Activated naive CD4-positive, alpha-beta T cell treated with anti-CD3 and anti-CD28 coated beads, Interleukin-2, amount 50 U/mL, for 72 hours (primary cell): ENCODE measurements at regions not wholly inside any gene's neighbourhood (a gene's known extent, or its start where the extent isn't known, plus 50 kb on each side); places are given as distances from the start of the nearest gene placed in this dataset.

Source experiments
- ATAC-seq, 2 donors: fragments of 150-1000 bp; cut with Tn5 transposase; 2 replicates each; pipeline ENCODE4 v1.10.0; 2021; ENCODE audit warnings: mild to moderate bottlenecking in 2 of 2, moderate library complexity in 2 of 2
- DNase-seq, 2 donors: peaks; one replicate each; pipeline ENCODE4 v3.0.0; 2021 to 2022; ENCODE audit warnings: low spot score in 2 of 2
- H3K27ac Mint-ChIP-seq, 2 donors: one replicate each; pipeline ENCODE4 v1.8.0; 2022; ENCODE audit warnings: mild to moderate bottlenecking in 2 of 2, mixed read lengths in 2 of 2
- H3K36me3 Mint-ChIP-seq, 2 donors: one replicate each; pipeline ENCODE4 v1.8.0; 2022; ENCODE audit warnings: mixed read lengths in 2 of 2
- H3K9me3 Mint-ChIP-seq, 2 donors: one replicate each; pipeline ENCODE4 v1.8.0; 2022; ENCODE audit warnings: mixed read lengths in 2 of 2

DNA sequence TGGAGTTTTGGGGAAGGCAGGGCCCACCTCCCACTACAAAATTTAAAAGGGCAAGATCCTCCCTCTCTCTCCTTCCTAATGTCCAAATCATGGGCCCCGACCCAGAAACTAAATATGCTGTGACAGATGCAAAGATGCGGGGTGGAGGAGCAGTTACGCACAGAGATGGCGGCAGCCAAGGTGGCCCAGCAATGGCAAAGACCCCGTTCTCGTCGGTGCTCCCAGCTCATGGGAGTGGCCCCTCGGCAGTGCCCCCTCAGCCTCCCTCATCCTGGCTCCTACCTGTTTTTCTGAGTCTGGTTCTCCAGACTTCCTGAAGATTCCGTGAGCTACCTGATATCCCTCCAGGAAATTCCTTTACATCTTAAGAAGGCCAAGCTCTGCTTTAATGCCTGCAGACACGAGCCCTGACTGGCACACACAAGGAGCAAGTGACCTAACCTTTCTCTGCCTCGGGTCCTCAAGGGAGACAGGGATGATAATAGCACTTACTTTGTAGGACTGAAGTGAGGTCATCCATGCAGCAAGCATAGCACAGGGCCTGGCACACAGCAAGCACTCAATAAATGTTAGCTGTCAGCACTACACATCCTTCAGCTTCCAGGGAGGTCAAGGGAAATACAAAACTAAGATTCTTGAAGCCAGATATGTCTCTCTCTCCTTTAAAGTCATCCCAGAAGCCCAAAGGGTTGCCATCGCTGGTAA is 103.5 kb downstream of the LSM3 start:
- Mint-ChIP-seq H3K9me3 (no peaks in the 10 kb centered on the region), H3K27ac (peak overlapping the region in 1 of 2 donors; percentile 34), H3K36me3 (no peaks in the 10 kb centered on the region)
- DNase-seq (no peak), ATAC-seq (no peak)

DNA sequence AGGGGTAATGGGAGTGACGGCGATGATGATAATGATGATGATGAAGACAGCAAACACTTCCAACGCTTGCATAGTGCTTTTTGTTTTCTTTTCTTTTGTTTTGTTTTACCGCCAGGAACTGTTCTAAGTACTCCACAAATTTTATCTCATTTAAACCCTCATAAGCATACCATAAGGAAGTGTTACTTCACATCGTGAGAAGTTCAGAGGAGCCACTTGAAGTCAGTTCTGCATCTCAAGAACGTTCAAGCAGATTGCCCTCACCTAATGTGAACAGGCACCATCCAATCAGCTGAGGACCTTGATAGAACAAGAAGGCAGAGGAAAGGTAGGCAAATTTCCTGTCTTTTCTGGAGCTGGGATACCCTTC is 104.1 kb downstream of the LSM3 start:
- ATAC-seq (no peak), DNase-seq (no peak)
- no peak overlapping the region for H3K27ac Mint-ChIP-seq
- H3K9me3 Mint-ChIP-seq, result no peaks in the 10 kb centered on the region
- H3K36me3 Mint-ChIP-seq, result no peaks in the 10 kb centered on the region

DNA sequence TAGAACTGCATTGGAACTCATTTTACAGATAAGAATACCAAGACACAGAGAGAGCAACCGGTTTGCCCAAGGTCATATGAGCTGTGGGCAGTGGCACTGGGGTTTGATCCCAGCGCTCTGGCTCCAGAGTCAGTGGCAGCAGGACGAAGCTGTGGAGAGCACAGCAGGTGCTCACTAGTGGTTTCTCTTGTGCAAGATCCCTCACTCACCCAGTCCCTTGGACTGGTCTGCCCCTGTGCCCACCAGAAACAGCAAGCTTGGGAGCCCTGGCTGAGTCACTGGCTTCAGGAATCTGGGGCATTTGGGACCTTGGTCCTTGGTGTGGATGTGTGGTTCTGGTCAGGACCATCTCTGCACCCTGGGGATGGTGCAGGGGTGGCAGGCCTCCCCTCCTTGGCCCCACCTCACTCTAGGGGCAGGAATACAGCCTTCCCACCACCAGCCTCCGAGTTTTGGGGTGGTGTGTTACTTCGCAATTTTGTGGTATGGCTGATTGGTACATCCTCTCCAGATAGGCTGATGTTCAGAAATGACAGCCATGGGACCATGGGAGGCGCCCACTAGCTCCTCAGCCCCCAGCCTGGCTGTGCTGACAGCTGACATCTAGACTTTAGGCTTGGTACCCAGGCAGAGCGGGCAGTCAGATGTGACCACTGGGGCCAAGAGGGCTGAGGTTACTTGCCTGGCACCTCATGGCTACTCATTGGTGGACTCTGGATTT is 104.6 kb downstream of the LSM3 start:
- no peak for DNase-seq
- H3K9me3 Mint-ChIP-seq, result no peaks in the 10 kb centered on the region
- no peak for ATAC-seq
- H3K27ac Mint-ChIP-seq, result no peak overlapping the region
- H3K36me3 Mint-ChIP-seq, result no peaks in the 10 kb centered on the region

DNA sequence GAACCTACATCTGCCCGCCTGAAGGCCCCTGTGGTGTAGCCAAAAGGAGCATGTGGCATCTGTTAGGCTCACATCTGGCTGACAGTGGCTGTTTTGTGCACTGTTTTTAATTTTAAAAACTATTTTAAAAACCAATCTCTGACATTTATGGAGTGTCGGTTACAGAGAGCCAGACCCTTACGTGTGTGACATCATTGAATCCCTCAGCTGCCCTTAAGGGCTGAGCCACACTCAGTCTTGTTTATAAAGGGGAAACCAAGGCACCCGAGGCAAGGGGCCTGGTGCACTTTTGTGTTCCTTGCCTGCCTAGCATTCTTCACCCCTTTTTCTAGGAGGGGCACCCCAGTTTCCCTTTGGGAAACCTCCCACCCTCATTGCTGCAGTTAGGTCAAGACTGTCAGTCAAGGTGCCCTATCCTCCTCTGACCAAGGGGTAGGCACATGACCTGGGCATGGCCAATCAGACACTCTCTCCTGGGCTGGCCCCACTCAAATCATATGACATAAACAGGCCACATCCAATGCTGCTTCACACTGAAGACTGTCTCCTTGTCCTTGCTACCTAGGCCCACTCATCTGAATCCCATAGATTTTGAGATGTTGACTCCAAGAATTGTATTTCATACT is 105.3 kb downstream of the LSM3 start:
- DNase-seq, result no peak
- ATAC-seq, result no peak
- Mint-ChIP-seq H3K36me3 (no peaks in the 10 kb centered on the region), H3K27ac (no peak overlapping the region), H3K9me3 (no peaks in the 10 kb centered on the region)

DNA sequence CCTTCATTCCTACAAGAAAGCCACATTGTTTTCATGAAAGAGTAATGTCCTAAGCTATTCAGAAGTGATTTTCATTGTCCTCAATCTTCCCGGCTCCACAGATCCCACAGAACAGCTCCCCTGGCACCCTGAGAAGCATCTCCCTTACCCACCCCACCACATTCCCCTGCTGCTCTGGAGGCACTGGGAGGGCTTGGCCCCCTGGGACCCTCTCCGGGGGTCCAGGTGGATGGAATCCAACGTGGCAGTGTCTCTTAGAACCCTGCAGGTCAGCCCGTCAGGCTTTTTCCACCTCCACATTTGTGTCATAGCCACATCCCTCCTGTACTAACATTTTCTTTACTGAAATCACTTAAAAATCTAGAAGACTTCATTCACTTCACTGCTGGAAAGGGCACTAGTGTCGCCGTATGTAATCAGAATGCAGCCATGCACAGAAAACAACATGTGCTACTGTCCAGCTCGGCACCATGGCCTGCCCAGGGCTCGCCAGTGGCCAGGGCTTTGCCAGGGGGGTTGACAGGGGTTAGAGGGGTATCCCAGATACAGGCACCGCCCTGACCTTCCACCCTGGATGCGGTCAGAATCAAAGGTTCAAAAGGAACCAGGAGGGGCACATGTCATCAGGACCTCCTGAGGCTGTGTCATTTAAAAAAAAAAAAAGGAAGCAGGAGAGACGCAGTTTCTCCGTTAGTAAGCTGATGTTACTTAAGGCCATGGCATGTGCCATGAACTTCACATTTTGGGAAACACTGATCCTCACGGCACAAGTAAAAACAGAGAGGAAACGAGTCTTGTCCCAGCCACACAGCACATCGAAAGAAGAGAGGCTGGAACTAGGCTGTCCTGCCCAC is 106.3 kb downstream of the LSM3 start:
- DNase-seq, result no peak
- Mint-ChIP-seq H3K9me3 (no peaks in the 10 kb centered on the region), H3K36me3 (no peaks in the 10 kb centered on the region), H3K27ac (no peak overlapping the region)
- no peak for ATAC-seq

DNA sequence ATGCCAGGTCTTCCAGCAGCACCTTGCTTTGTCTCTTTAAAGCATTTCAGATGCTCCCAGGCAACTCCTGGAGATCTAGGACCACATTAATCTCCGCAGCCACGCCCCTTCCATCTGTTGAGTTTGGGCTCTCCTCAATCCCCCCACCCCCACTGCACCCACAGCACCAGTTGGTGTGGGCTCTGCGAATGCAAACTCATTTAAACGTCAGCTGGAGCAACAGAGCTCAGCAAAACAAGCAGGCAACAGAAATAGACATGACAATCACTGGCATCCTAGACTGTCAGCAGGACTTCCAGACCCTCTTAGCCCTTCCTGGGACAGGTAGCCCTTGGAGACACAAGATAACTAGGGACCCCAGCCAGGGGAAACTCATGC is 106.9 kb downstream of the LSM3 start:
- Mint-ChIP-seq H3K9me3 (no peaks in the 10 kb centered on the region), H3K27ac (no peak overlapping the region), H3K36me3 (no peaks in the 10 kb centered on the region)
- no peak for DNase-seq
- no peak for ATAC-seq

DNA sequence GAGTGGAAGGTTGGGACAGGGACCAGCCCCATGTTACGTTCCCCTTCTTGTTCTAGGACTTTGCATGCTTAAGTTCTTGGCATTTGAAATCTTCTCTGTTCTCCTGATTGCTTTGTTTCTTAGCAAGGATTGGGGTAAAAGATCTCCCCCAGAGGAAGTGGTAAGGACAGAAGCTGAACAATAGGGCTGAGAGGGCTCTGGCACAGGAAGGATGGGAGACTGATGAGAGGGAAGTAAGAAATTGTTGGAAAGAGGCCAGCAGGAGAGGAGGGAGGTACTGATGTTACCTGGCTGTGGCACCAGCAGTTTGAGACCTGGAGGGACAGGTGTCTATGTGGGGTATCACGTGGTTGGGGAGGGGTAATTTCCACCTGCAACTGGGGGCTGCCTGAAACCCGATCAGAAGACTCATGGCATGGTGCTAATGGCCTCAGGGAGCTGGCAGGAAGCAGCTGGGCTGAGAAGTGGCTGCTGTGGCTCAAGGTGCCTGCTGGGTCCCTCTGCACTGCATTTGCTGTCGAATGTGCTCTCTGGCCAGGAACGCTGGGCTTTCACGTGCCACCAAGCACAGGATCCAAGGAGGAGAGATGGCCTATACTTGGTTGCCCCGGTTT is 108.4 kb downstream of the LSM3 start:
- H3K9me3 Mint-ChIP-seq, result no peaks in the 10 kb centered on the region
- no peaks in the 10 kb centered on the region for H3K36me3 Mint-ChIP-seq
- ATAC-seq (no peak), DNase-seq (no peak)
- no peak overlapping the region for H3K27ac Mint-ChIP-seq

DNA sequence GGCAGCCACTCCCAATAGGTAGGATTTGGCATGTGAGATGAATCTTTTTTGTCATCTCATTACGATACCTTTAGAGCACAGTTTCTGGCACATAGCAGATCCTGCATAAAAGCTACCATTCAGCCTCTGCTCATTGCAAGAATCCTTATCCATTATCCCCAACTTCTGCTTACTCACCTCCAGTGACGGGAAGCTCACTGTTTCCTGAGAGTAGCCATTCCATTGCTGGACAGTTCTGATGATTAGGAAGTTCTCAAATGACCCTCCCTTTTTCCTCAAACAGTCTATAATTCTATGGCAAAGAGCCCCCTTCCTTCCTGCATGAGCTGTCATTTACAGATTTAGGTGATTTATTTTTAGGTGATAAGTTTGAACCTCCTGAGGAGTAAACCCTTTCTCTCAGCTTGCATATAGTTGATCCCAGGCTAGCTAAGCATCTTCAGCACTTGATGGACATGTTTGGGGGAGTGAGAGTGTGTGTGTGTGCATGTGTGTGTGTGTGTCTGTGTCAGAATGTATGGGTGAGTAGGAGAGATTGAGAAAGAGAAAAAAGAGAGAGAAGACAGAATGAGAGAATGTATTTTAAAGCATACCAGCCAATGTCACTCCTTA is 109.7 kb downstream of the LSM3 start:
- Mint-ChIP-seq H3K27ac (no peak overlapping the region), H3K36me3 (no peaks in the 10 kb centered on the region), H3K9me3 (no peaks in the 10 kb centered on the region)
- ATAC-seq, result no peak
- no peak for DNase-seq

DNA sequence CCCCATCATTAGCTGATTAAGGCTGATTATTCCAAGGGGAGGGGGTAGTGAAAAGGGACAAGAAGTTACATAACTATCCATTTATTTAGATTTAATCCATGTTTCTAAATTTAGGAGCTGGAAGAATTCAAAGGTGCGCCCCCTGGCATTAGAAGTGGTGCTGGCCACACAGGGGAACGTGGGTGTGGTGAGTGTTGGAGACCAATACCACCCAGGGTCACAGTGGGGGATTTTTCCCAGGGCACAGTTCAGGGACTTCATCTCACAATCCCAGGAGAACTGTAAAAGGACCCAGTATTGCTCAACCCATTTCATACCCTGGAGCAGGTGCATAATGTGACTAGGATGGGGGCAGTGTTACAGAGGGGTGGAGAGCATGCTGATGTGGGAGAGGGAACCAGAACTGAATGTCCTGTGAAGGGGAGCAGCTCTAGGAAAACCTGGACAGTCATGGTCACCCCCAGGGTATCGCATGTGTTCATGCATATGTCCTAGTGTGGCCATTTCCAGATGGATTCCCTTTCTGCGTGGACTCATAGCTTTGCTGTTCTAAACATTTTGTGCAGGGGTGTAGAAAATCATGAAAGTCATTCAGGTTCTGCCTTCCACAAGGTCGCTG is 110.3 kb downstream of the LSM3 start:
- DNase-seq, result no peak
- no peak for ATAC-seq
- Mint-ChIP-seq H3K27ac (no peak overlapping the region), H3K9me3 (no peaks in the 10 kb centered on the region), H3K36me3 (no peaks in the 10 kb centered on the region)

DNA sequence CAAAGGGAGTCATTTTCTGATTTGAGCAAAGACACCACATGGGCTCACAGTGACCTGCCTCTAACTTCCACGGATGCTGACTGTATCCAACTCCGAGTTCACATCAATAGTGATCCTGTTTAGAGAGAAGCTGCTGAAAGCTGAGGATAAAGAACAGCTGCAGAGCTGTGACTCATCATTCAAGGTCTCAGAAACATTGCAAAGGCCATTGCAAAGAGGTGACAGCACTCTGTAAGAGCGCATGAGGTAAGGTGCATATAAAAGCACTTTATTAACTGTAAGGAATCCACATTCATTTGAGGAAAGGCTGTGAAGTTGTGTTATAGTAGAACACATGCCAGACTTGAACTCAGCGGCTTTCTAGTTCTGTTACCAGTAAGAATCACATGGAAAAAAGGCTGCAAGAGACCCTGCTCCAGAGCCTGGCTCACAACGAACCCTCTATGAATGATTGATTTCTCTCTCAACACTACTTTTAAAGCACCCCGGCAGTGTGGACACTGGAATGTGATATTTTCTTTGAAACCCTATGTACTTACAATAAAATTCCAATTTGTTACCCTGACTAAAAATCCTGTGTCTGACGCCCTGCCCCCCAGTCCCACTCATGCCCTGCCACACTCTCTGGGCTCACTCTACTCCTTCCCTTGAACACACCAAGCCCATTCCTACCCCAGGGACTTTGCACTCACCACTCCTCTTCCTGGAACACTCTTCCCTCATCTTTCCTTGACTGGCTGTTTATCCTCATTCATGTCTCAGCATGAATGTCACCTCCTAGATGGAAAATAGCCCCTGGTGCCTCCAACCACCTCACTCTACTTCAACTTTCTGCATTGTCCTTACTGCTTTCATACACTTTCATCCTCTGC is 111.2 kb downstream of the LSM3 start:
- Mint-ChIP-seq H3K36me3 (no peaks in the 10 kb centered on the region), H3K9me3 (no peaks in the 10 kb centered on the region), H3K27ac (no peak overlapping the region)
- no peak for DNase-seq
- ATAC-seq, result no peak

DNA sequence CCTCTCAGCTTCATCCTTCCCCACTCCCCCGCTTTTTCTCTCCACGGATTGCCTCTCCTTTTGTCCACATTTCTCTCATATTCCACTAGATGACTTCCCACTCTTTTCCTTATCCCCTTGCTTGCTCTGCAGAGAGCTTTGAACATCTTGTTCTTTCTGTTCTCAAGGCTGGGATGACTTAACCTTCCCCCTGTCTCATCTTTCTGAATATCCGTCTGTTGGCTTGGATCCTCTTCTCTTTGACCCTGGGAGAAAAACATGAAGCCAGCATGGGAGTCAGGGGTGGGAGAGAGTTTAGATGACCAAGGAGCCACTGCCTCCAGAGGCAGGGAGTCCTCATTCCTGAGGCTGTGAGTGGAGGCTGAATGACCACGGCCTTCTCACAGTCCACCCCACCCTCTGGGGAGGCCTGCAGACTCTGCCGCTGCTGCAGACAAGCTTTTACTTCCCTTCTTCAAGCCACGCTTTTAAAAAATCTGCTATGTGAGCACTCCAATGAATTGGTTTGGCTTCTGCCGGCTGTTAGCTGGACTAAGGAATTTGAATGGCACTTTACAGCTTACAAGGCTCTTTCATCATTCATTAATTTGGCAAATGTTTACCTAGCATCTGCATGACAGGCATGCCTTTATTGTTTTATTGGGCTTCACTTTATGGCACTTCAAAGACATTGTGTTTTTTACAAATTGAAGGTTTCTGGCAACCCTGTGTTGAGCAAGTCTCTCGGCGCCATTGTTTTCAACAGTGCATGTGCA is 111.6 kb upstream of the SLC6A6 start:
- ATAC-seq (no peak), DNase-seq (no peak)
- Mint-ChIP-seq H3K27ac (no peak overlapping the region), H3K9me3 (no peaks in the 10 kb centered on the region), H3K36me3 (no peaks in the 10 kb centered on the region)

DNA sequence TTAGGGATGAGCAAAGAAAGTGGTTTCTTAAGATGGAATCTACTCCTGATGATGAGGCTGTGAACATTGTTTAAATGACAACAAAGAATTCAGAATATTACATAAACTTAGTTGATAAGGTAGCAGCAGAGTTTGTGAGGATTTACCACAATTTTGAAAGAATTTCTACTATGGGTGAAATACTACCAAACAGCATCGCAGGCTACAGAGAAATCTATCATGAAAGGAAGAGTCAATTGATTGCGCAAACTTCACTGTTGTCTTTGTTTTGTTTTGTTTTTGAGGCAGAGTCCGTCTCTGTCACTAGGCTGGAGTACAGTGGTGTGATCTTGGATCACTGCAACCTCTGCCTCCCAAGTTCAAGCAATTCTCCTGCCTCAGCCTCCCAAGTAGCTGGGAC is 107.4 kb upstream of the SLC6A6 start:
- ATAC-seq (no peak), DNase-seq (no peak)
- H3K36me3 Mint-ChIP-seq, result no peaks in the 10 kb centered on the region
- no peaks in the 10 kb centered on the region for H3K9me3 Mint-ChIP-seq
- H3K27ac Mint-ChIP-seq, result no peak overlapping the region

DNA sequence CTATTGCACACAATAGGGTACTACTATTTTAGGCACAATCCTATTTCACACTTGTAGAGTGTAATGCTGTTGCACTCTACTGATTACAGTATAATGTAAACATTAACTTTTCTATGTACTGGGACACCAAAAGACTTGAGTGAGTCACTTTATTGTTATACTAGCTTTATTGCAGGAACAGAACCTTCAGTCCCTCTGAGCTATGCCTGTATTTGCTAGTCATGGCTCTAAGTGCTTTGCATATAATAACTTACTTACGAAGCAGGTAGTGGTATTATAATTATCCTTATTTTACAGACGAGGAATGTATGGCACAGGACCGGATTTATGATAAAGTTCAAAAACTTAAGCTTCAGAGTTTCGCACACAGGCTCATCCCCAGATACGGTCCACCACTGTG is 106.6 kb upstream of the SLC6A6 start:
- H3K27ac Mint-ChIP-seq, result no peak overlapping the region
- ATAC-seq (no peak), DNase-seq (no peak)
- H3K9me3 Mint-ChIP-seq, result no peaks in the 10 kb centered on the region
- H3K36me3 Mint-ChIP-seq, result no peaks in the 10 kb centered on the region

DNA sequence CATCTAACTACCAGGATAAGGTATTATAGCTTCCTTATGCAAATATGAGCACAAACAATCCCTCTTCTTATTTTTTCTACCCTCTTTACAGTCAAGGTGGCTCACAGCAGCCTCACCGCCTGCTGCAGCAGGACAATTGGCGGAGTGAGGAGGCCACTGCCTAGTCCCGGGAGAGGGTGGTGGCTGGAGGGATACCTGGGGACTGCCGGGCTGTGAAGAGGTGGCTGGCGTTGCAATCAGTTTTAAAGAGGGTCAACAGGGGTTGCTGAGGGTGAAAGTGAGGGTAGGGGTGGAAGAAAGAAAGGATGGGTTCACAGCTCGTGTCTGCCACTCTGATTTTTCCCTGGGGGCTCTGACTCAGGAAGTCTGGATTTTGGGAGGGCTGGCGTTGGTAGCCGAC is 105.1 kb upstream of the SLC6A6 start:
- Mint-ChIP-seq H3K9me3 (no peaks in the 10 kb centered on the region), H3K36me3 (no peaks in the 10 kb centered on the region), H3K27ac (no peak overlapping the region)
- DNase-seq (no peak), ATAC-seq (no peak)

DNA sequence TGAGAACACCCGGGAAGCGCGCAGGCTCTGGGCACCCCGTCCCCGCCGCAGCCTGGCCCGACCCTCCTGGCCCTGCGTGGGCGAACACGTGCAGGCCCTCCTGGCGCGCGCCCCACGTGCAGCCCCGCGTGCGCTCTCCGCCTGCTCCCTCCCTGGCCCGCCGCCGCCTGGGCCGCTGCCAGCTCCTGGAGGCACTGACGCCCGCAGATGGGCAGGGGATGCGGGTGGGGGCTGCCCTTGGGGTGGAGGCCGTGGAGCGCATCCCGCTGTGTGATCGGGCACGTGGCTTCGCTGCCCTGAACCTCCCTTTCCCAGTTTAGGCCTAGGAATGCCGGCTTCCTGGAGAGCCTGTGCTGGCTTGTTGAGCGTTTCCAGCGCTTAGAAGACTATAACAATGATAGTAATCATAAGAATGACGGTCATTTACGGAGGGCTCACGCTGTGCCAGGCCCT is 104.6 kb upstream of the SLC6A6 start:
- Mint-ChIP-seq H3K36me3 (no peaks in the 10 kb centered on the region), H3K27ac (no peak overlapping the region), H3K9me3 (no peaks in the 10 kb centered on the region)
- DNase-seq (no peak), ATAC-seq (no peak)
